IPS-NIHi7 (cell line): ENCODE measurements at regions not wholly inside any gene's neighbourhood (a gene's known extent, or its start where the extent isn't known, plus 50 kb on each side); places are given as distances from the start of the nearest gene placed in this dataset.

Experiments
- DNase-seq: peaks from one replicate; pipeline ENCODE4 v3.0.0; 2012; ENCODE audit warnings: mixed read lengths; ENCODE audit errors: extremely low spot score

- DNase-seq, result no peak
These were observed 958.1 kb downstream of the KCNJ2 start for GRCh38 chr17:71127416-71127815.

- DNase-seq, result no peak
These were observed 973.0 kb downstream of the KCNJ2 start for GRCh38 chr17:71142333-71142732.

GRCh38 chr17:71145486-71145885 lies 975.3 kb upstream of the SOX9 start:
- no peak for DNase-seq

GRCh38 chr17:71147906-71148305 lies 972.9 kb upstream of the SOX9 start:
- DNase-seq, result no peak

GRCh38 chr17:71149607-71150006 lies 971.2 kb upstream of the SOX9 start:
- DNase-seq, result no peak

GRCh38 chr17:71157297-71157696 lies 963.5 kb upstream of the SOX9 start:
- DNase-seq, result no peak

- DNase-seq, result no peak
These were observed 962.4 kb upstream of the SOX9 start for GRCh38 chr17:71158437-71158836.

- DNase-seq, result no peak
These were observed 957.6 kb upstream of the SOX9 start for GRCh38 chr17:71163121-71163812.

- no peak for DNase-seq
These were observed 957.1 kb upstream of the SOX9 start for GRCh38 chr17:71163813-71164122.

GRCh38 chr17:71164561-71164960 lies 956.3 kb upstream of the SOX9 start:
- no peak for DNase-seq

GRCh38 chr17:71166311-71166710 lies 954.5 kb upstream of the SOX9 start:
- DNase-seq, result no peak

- DNase-seq, result no peak
These were observed 952.6 kb upstream of the SOX9 start for GRCh38 chr17:71168053-71168741.

GRCh38 chr17:71170070-71170469 lies 950.8 kb upstream of the SOX9 start:
- no peak for DNase-seq

GRCh38 chr17:71171270-71171669 lies 949.5 kb upstream of the SOX9 start:
- DNase-seq, result no peak

GRCh38 chr17:71173991-71174390 lies 946.8 kb upstream of the SOX9 start:
- no peak for DNase-seq

- DNase-seq, result no peak
These were observed 944.5 kb upstream of the SOX9 start for GRCh38 chr17:71176331-71176730.

- DNase-seq, result no peak
These were observed 943.8 kb upstream of the SOX9 start for GRCh38 chr17:71176928-71177443.

- no peak for DNase-seq
These were observed 939.9 kb upstream of the SOX9 start for GRCh38 chr17:71180801-71181385.

- no peak for DNase-seq
These were observed 937.7 kb upstream of the SOX9 start for GRCh38 chr17:71183066-71183660.

- DNase-seq, result no peak
These were observed 936.1 kb upstream of the SOX9 start for GRCh38 chr17:71184716-71185115.

- no peak for DNase-seq
These were observed 933.5 kb upstream of the SOX9 start for GRCh38 chr17:71187145-71187878.
